ENCODE measurements at regions not wholly inside any gene's neighbourhood (a gene's known extent, or its start where the extent isn't known, plus 50 kb on each side); places are given as distances from the start of the nearest gene placed in this dataset.

DNA sequence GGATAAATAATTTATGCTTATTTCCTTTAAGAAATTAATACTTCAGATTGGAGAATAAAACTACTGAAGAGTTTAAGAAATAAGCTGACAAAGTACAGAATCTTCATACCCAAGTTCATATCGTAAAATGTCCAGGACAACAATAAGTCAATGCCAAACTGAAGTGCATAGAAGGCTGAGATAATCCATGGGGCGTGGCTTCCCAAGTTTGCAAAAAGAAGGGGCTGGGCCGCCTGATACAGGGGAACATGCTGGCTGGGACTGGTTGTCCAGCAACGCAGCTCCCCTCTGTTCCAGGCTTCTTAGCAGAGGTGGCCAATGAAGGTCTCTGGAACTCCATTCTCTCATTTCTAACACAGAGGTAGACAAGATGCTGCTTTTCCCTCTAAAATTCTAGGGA, 189.5 kb upstream of the SPOPL start:
- TF ChIP-seq, protein P1, sequence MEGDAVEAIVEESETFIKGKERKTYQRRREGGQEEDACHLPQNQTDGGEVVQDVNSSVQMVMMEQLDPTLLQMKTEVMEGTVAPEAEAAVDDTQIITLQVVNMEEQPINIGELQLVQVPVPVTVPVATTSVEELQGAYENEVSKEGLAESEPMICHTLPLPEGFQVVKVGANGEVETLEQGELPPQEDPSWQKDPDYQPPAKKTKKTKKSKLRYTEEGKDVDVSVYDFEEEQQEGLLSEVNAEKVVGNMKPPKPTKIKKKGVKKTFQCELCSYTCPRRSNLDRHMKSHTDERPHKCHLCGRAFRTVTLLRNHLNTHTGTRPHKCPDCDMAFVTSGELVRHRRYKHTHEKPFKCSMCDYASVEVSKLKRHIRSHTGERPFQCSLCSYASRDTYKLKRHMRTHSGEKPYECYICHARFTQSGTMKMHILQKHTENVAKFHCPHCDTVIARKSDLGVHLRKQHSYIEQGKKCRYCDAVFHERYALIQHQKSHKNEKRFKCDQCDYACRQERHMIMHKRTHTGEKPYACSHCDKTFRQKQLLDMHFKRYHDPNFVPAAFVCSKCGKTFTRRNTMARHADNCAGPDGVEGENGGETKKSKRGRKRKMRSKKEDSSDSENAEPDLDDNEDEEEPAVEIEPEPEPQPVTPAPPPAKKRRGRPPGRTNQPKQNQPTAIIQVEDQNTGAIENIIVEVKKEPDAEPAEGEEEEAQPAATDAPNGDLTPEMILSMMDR (IDR thresholded peaks at IDR 0.05): no peak
- no peak for TF ChIP-seq POLR2A (IDR thresholded peaks at IDR 0.05)
- TF ChIP-seq EP300 (IDR thresholded peaks at IDR 0.05): no peak
